Parathyroid adenoma (tissue), 2 donors: ENCODE measurements at regions not wholly inside any gene's neighbourhood (a gene's known extent, or its start where the extent isn't known, plus 50 kb on each side); places are given as distances from the start of the nearest gene placed in this dataset.

Source experiments
- H2AFZ ChIP-seq: fragments of 300-600 bp; sonication (generic); one replicate; pipeline ENCODE4 v1.7.0; 2017; ENCODE audit warnings: antibody characterized with exemption, mild to moderate bottlenecking
- H3K27ac ChIP-seq: fragments of 300-600 bp; sonication (generic); one replicate; pipeline ENCODE4 v1.7.0; 2017
- H3K27me3 ChIP-seq: fragments of 300-600 bp; sonication (generic); one replicate; pipeline ENCODE4 v1.7.0; 2017; ENCODE audit warnings: low read length; ENCODE audit not compliant: control insufficient read depth, insufficient read depth
- H3K36me3 ChIP-seq: fragments of 300-600 bp; sonication (generic); one replicate; pipeline ENCODE4 v1.7.0; 2017; ENCODE audit warnings: low read length; ENCODE audit not compliant: control insufficient read depth, insufficient read depth
- H3K4me1 ChIP-seq: fragments of 300-600 bp; sonication (generic); one replicate; pipeline ENCODE4 v1.7.0; 2017; ENCODE audit warnings: control low read depth
- H3K4me2 ChIP-seq: fragments of 300-600 bp; sonication (generic); one replicate; pipeline ENCODE4 v1.7.0; 2017; ENCODE audit warnings: low read length
- H3K4me3 ChIP-seq: fragments of 300-600 bp; sonication (generic); one replicate; pipeline ENCODE4 v1.7.0; 2017; ENCODE audit warnings: low read depth, low read length
- H3K79me2 ChIP-seq: fragments of 300-600 bp; sonication (generic); one replicate; pipeline ENCODE4 v1.7.0; 2017; ENCODE audit warnings: control low read depth
- H3K9ac ChIP-seq: fragments of 300-600 bp; sonication (generic); one replicate; pipeline ENCODE4 v1.7.0; 2017; ENCODE audit warnings: mild to moderate bottlenecking
- H3K9me3 ChIP-seq: fragments of 300-600 bp; sonication (generic); one replicate; pipeline ENCODE4 v1.7.0; 2017; ENCODE audit warnings: low read length; ENCODE audit not compliant: control insufficient read depth
- CTCF ChIP-seq: fragments of 300-600 bp; sonication (generic); IDR thresholded peaks from one replicate; pipeline ENCODE4 v1.7.0; 2017; ENCODE audit warnings: antibody characterized with exemption, mild to moderate bottlenecking
- donor health status: primary hyperparathyroidism.

GRCh38 chr7:130883928-130884327, 149.9 kb upstream of the KLF14 start:
- H3K9me3 ChIP-seq = no peaks in the 10 kb centered on the region
- no peaks in the 10 kb centered on the region for H3K27me3 ChIP-seq
- H2AFZ ChIP-seq = no peak overlapping the region
- no peak for TF ChIP-seq CTCF
- no peak overlapping the region for H3K9ac ChIP-seq
- no peak overlapping the region for H3K4me3 ChIP-seq
- no peak overlapping the region for H3K27ac ChIP-seq
- H3K4me2 ChIP-seq = no peak overlapping the region
- H3K79me2 ChIP-seq = peaks cover 8% of the 10 kb centered on the region
- H3K4me1 ChIP-seq = no peaks in the 10 kb centered on the region
- H3K36me3 ChIP-seq = no peaks in the 10 kb centered on the region

GRCh38 chr7:130884437-130885417, 150.7 kb upstream of the KLF14 start:
- no peak for TF ChIP-seq CTCF
- Histone ChIP-seq H3K27ac (no peak overlapping the region), H3K9ac (no peak overlapping the region)

GRCh38 chr7:130886438-130887135, 152.6 kb upstream of the KLF14 start:
- no peaks in the 10 kb centered on the region for H3K36me3 ChIP-seq
- H3K4me2 ChIP-seq = no peak overlapping the region
- H3K4me3 ChIP-seq = no peak overlapping the region
- H2AFZ ChIP-seq = no peak overlapping the region
- H3K27me3 ChIP-seq = no peaks in the 10 kb centered on the region
- no peak for TF ChIP-seq CTCF
- H3K4me1 ChIP-seq = no peaks in the 10 kb centered on the region
- H3K27ac ChIP-seq = no peak overlapping the region
- no peak overlapping the region for H3K9ac ChIP-seq
- no peaks in the 10 kb centered on the region for H3K9me3 ChIP-seq
- H3K79me2 ChIP-seq = peaks cover 12% of the 10 kb centered on the region

More at GRCh38 chr7:130884437-130885417, 150.7 kb upstream of the KLF14 start:
- H3K4me2 ChIP-seq = no peak overlapping the region
- peaks cover 8% of the 10 kb centered on the region for H3K79me2 ChIP-seq
- H3K36me3 ChIP-seq = no peaks in the 10 kb centered on the region
- H3K27me3 ChIP-seq = no peaks in the 10 kb centered on the region
- H3K9me3 ChIP-seq = no peaks in the 10 kb centered on the region
- H3K4me3 ChIP-seq = no peak overlapping the region
- H3K4me1 ChIP-seq = no peaks in the 10 kb centered on the region
- H2AFZ ChIP-seq = no peak overlapping the region

- H3K4me2 ChIP-seq = no peak overlapping the region
- H2AFZ ChIP-seq = no peak overlapping the region
- H3K36me3 ChIP-seq = no peaks in the 10 kb centered on the region
- no peak overlapping the region for H3K9ac ChIP-seq
- peaks cover 12% of the 10 kb centered on the region for H3K79me2 ChIP-seq
- no peaks in the 10 kb centered on the region for H3K27me3 ChIP-seq
- H3K4me3 ChIP-seq = no peak overlapping the region
- no peaks in the 10 kb centered on the region for H3K4me1 ChIP-seq
- no peak for TF ChIP-seq CTCF
- no peaks in the 10 kb centered on the region for H3K9me3 ChIP-seq
- H3K27ac ChIP-seq = no peak overlapping the region
These were observed 153.4 kb upstream of the KLF14 start for GRCh38 chr7:130887182-130887956.
